PC-3 (cell line): ENCODE measurements at regions not wholly inside any gene's neighbourhood (a gene's known extent, or its start where the extent isn't known, plus 50 kb on each side); places are given as distances from the start of the nearest gene placed in this dataset.

Experiments
- ATAC-seq: fragments of 200-7000 bp; cut with Tn5 transposase; 2 replicates; pipeline ENCODE4 v1.9.1; 2020; ENCODE audit warnings: mild to moderate bottlenecking, moderate library complexity
- BruUV-seq: library from RNA; stranded (reverse); fragments of 400-500 nt; replicated peaks from 2 replicates; lab custom pipeline; 2021; lab: Mats Ljungman, UMichigan
- CTCF ChIA-PET: fragments of 300-600 bp; sonication (Branson Sonifier 250); formaldehyde crosslinking; loops from one replicate; lab custom pipeline; 2022; ENCODE audit warnings: antibody characterized with exemption; lab: Charles Lee
- POLR2A ChIA-PET: fragments of 300-600 bp; sonication (Branson Sonifier 250); formaldehyde crosslinking; loops from one replicate; lab custom pipeline; 2022; ENCODE audit warnings: antibody characterized with exemption; ENCODE audit not compliant: unreplicated experiment; lab: Charles Lee
- DNase-seq: peaks from one replicate; pipeline ENCODE4 v3.0.0-alpha.2; 2015
- H2AFZ ChIP-seq: fragments of 300-600 bp; sonication (generic); 2 replicates; pipeline ENCODE4 v1.6.0; 2016; ENCODE audit warnings: antibody characterized with exemption, low read length
- H3F3A ChIP-seq: fragments of 300-600 bp; sonication (generic); one replicate; pipeline ENCODE4 v1.6.0; 2017; ENCODE audit warnings: antibody characterized with exemption, low read length, control low read depth, mild to moderate bottlenecking; ENCODE audit not compliant: unreplicated experiment
- H3K27ac ChIP-seq: fragments of 300-600 bp; sonication (generic); 2 replicates; pipeline ENCODE4 v1.5.1; 2016; ENCODE audit warnings: mild to moderate bottlenecking, low read length
- H3K27me3 ChIP-seq: fragments of 300-600 bp; sonication (generic); 2 replicates; pipeline ENCODE4 v1.6.1; 2016; ENCODE audit warnings: low read length, mixed read lengths
- H3K36me3 ChIP-seq: fragments of 300-600 bp; sonication (generic); 2 replicates; pipeline ENCODE4 v1.6.1; 2016; ENCODE audit warnings: low read depth, mixed run types, low read length, mixed read lengths
- H3K4me1 ChIP-seq: fragments of 300-600 bp; sonication (generic); 2 replicates; pipeline ENCODE4 v1.5.1; 2016; ENCODE audit warnings: low read length; ENCODE audit not compliant: insufficient read depth
- H3K4me2 ChIP-seq: fragments of 300-600 bp; sonication (generic); 2 replicates; pipeline ENCODE4 v1.6.0; 2016; ENCODE audit warnings: low read length
- H3K4me3 ChIP-seq: fragments of 300-600 bp; sonication (generic); 2 replicates; pipeline ENCODE4 v1.5.1; 2016; ENCODE audit warnings: mild to moderate bottlenecking, low read length, mixed read lengths
- H3K79me2 ChIP-seq: fragments of 300-600 bp; sonication (generic); 2 replicates; pipeline ENCODE4 v1.6.1; 2017; ENCODE audit warnings: low read length, mixed read lengths
- H3K9ac ChIP-seq: fragments of 300-600 bp; sonication (generic); 2 replicates; pipeline ENCODE4 v1.6.0; 2016; ENCODE audit warnings: mild to moderate bottlenecking, low read length
- H3K9me2 ChIP-seq: fragments of 300-600 bp; sonication (generic); replicated peaks from 2 replicates; pipeline ENCODE4 v1.6.1; 2016; ENCODE audit warnings: mixed run types, low read length, mixed read lengths
- H3K9me3 ChIP-seq: fragments of 300-600 bp; sonication (generic); 2 replicates; pipeline ENCODE4 v1.6.1; 2016; ENCODE audit warnings: low read length, mixed read lengths
- H4K20me1 ChIP-seq: fragments of 300-600 bp; sonication (generic); 2 replicates; pipeline ENCODE4 v1.6.1; 2016; ENCODE audit warnings: low read length, mixed read lengths
- CTCF ChIP-seq: fragments of 300-600 bp; sonication (generic); conservative IDR thresholded peaks from 2 replicates; pipeline ENCODE4 v1.5.1; 2017; ENCODE audit warnings: antibody characterized with exemption, low read depth, mild to moderate bottlenecking, low read length
- EZH2 ChIP-seq: fragments of 300-600 bp; sonication (generic); IDR thresholded peaks from one replicate; pipeline ENCODE4 v1.6.1; 2017; ENCODE audit warnings: antibody characterized with exemption, mild to moderate bottlenecking, low read length; ENCODE audit not compliant: unreplicated experiment
- EZH2phosphoT487 ChIP-seq: fragments of 300-600 bp; sonication (generic); IDR thresholded peaks from 2 replicates; pipeline ENCODE4 v1.6.1; 2018; ENCODE audit warnings: mild to moderate bottlenecking, antibody characterized with exemption, low read length, borderline replicate concordance
- intact Hi-C: fragments of 100-400 bp; cut with micrococcal nuclease; formaldehyde crosslinking; loops from 2 replicates; pipeline ENCODE4 v1.9.0; 2023

- no peaks in the 10 kb centered on the region for H3F3A ChIP-seq
- ChIA-PET POLR2A (no interaction called here), CTCF (no interaction called here)
- H3K36me3 ChIP-seq = no peaks in the 10 kb centered on the region
- DNase-seq (no peak), ATAC-seq (no peak)
- H3K27me3 ChIP-seq = no peaks in the 10 kb centered on the region
- H3K4me2 ChIP-seq = no peak overlapping the region
- intact Hi-C loops = loop anchor here (5.0 kb wide), 1 partner anchor 105 kb away; no protein-coding TSS in a partner anchor
- no TSS peak for BruUV-seq
- H3K27ac ChIP-seq = no peak overlapping the region
- peaks cover 4% of the 10 kb centered on the region; the same call in 1 of the 2 replicates for H3K9me2 ChIP-seq
- no peaks in the 10 kb centered on the region for H4K20me1 ChIP-seq
- H3K4me3 ChIP-seq = no peak overlapping the region
- H3K9me3 ChIP-seq = no peaks in the 10 kb centered on the region
- H3K79me2 ChIP-seq = no peaks in the 10 kb centered on the region
- no peak overlapping the region for H3K9ac ChIP-seq
- H2AFZ ChIP-seq = no peak overlapping the region
- TF ChIP-seq CTCF (no peak), EZH2 (no peak), EZH2phosphoT487 (no peak)
- H3K4me1 ChIP-seq = peaks cover 13% of the 10 kb centered on the region
Measured at GRCh38 chr10:33557313-33557712, 222.8 kb upstream of the NRP1 start.

- ATAC-seq (no peak), DNase-seq (no peak)
- H3K4me1 ChIP-seq = peaks cover 13% of the 10 kb centered on the region
- H3K9me3 ChIP-seq = no peaks in the 10 kb centered on the region
- intact Hi-C loops = loop anchor here (5.0 kb wide), 1 partner anchor 104 kb away; no protein-coding TSS in a partner anchor
- POLR2A ChIA-PET = no interaction called here
- CTCF ChIA-PET = no interaction called here
- no peaks in the 10 kb centered on the region for H3K36me3 ChIP-seq
- H3K27ac ChIP-seq = no peak overlapping the region
- no peak overlapping the region for H3K4me2 ChIP-seq
- no peak overlapping the region for H2AFZ ChIP-seq
- H3K27me3 ChIP-seq = no peaks in the 10 kb centered on the region
- H4K20me1 ChIP-seq = no peaks in the 10 kb centered on the region
- H3K9me2 ChIP-seq = peaks cover 4% of the 10 kb centered on the region; the same call in 1 of the 2 replicates
- BruUV-seq = no TSS peak
- no peaks in the 10 kb centered on the region for H3K79me2 ChIP-seq
- H3K9ac ChIP-seq = no peak overlapping the region
- H3K4me3 ChIP-seq = no peak overlapping the region
- no peaks in the 10 kb centered on the region for H3F3A ChIP-seq
- TF ChIP-seq EZH2 (no peak), CTCF (no peak), EZH2phosphoT487 (no peak)
Measured at GRCh38 chr10:33556620-33557019, 222.2 kb upstream of the NRP1 start.

- Histone ChIP-seq H3K27me3 (no peaks in the 10 kb centered on the region), H3K4me2 (no peak overlapping the region), H4K20me1 (no peaks in the 10 kb centered on the region), H3K27ac (no peak overlapping the region), H3K9me2 (peaks cover 2% of the 10 kb centered on the region; the same call in 1 of the 2 replicates), H3K79me2 (no peaks in the 10 kb centered on the region), H3F3A (no peaks in the 10 kb centered on the region), H3K9me3 (no peaks in the 10 kb centered on the region), H3K9ac (no peak overlapping the region), H2AFZ (no peak overlapping the region), H3K4me1 (peaks cover 13% of the 10 kb centered on the region), H3K36me3 (no peaks in the 10 kb centered on the region), H3K4me3 (no peak overlapping the region)
- TF ChIP-seq CTCF = no peak
- TF ChIP-seq EZH2phosphoT487 = no peak
- no peak for TF ChIP-seq EZH2
- intact Hi-C loops = loop anchor here (5.0 kb wide), 1 partner anchor 104 kb away; no protein-coding TSS in a partner anchor
- ChIA-PET CTCF (no interaction called here), POLR2A (no interaction called here)
- BruUV-seq = no TSS peak
- DNase-seq (no peak), ATAC-seq (no peak)
Measured at GRCh38 chr10:33556103-33556502, 221.6 kb upstream of the NRP1 start.
